ENCODE measurements at regions not wholly inside any gene's neighbourhood (a gene's known extent, or its start where the extent isn't known, plus 50 kb on each side); places are given as distances from the start of the nearest gene placed in this dataset.
"Not testable (repeated sequence)": the region's sequence is repeated elsewhere in the genome, so short reads cannot be mapped to it uniquely, and the experiment has no call there.

GRCh38 chr10:124193309-124193696 lies 99.9 kb upstream of the CHST15 start:
- no peak for DNase-seq
- no peaks in the 10 kb centered on the region for H3K9me3 Mint-ChIP-seq
- peaks cover 0 to 4% (median 0%) of the 10 kb centered on the region in 3 donors for H3K36me3 Mint-ChIP-seq
- no peak overlapping the region for H3K4me3 Mint-ChIP-seq
- H3K27ac Mint-ChIP-seq, result no peak overlapping the region
- peaks cover 6 to 12% (median 6%) of the 10 kb centered on the region in 3 donors for H3K27me3 Mint-ChIP-seq (ENCODE audit: low read depth in 3 of 3)
- H3K4me1 Mint-ChIP-seq, result no peaks in the 10 kb centered on the region

GRCh38 chr10:124192664-124193308 lies 99.4 kb upstream of the CHST15 start:
- not testable (repeated sequence) for H3K4me1 Mint-ChIP-seq, H3K4me3 Mint-ChIP-seq, H3K9me3 Mint-ChIP-seq, H3K27ac Mint-ChIP-seq, DNase-seq, H3K36me3 Mint-ChIP-seq
- H3K27me3 Mint-ChIP-seq (ENCODE audit: low read depth in 3 of 3), result peaks cover 6 to 12% (median 10%) of the 10 kb centered on the region in 3 donors

DNA sequence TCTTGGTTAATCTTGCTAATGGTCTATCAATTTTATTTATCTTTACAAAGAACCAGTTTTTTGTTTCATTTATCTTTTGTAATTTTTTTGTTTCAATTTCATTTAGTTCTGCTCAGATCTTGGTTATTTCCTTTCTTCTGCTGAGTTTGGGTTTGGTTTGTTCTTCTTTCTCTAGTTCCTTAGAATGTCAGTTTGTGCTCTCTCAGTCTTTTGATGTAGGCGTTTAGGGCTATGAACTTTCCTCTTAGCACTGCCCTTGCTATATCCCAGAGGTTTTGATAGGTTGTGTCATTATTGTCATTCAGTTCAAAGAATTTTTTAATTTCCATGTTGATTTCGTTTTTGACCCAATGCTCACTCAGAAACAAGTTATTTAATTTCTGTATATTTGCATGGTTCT lies 97.1 kb upstream of the CHST15 start:
- not testable (repeated sequence) for H3K27ac Mint-ChIP-seq, H3K36me3 Mint-ChIP-seq, DNase-seq, H3K9me3 Mint-ChIP-seq, H3K4me1 Mint-ChIP-seq, H3K4me3 Mint-ChIP-seq
- peaks cover 2 to 10% (median 9%) of the 10 kb centered on the region in 3 donors for H3K27me3 Mint-ChIP-seq (ENCODE audit: low read depth in 3 of 3)

DNA sequence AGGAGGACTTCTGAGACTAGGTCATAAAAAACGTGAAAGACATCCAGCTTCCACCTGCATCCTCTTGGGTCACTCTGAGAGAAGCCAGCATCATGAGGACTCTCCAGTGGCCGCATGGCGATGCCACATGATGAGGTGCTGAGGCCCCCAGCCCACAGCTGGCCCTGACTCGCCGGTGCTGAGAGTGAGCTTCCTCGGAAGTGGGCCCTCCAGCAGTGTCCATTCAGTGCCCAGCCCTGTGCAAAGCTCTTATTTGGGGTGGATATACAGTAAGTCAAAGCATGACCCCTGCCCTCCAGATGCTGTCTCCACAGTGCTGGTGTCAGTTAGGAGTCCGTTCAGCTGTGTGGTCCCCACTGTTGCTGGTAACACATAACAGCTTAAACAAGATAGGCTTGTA lies 93.6 kb upstream of the CHST15 start:
- Mint-ChIP-seq H3K27ac (no peak overlapping the region), H3K4me3 (no peak overlapping the region), H3K9me3 (no peaks in the 10 kb centered on the region), H3K36me3 (no peaks in the 10 kb centered on the region), H3K4me1 (no peaks in the 10 kb centered on the region), H3K27me3 (ENCODE audit: low read depth in 3 of 3) (peaks cover 2 to 8% (median 8%) of the 10 kb centered on the region in 3 donors)
- no peak for DNase-seq

- no peak overlapping the region for H3K27ac Mint-ChIP-seq
- peaks cover 0 to 2% (median 0%) of the 10 kb centered on the region in 6 donors for H3K9me3 Mint-ChIP-seq
- no peaks in the 10 kb centered on the region for H3K36me3 Mint-ChIP-seq
- DNase-seq, result no peak
- H3K27me3 Mint-ChIP-seq (ENCODE audit: low read depth in 3 of 3), result peaks cover 0 to 9% (median 8%) of the 10 kb centered on the region in 3 donors
- no peak overlapping the region for H3K4me3 Mint-ChIP-seq
- H3K4me1 Mint-ChIP-seq, result no peaks in the 10 kb centered on the region
These were observed 91.7 kb upstream of the CHST15 start for GRCh38 chr10:124185084-124185483.

GRCh38 chr10:124184208-124184830 lies 90.9 kb upstream of the CHST15 start:
- Mint-ChIP-seq H3K27ac (no peak overlapping the region), H3K4me3 (no peak overlapping the region), H3K27me3 (ENCODE audit: low read depth in 3 of 3) (peaks cover 0 to 9% (median 4%) of the 10 kb centered on the region in 3 donors), H3K9me3 (peaks cover 0 to 2% (median 0%) of the 10 kb centered on the region in 6 donors), H3K36me3 (no peaks in the 10 kb centered on the region), H3K4me1 (no peaks in the 10 kb centered on the region)
- DNase-seq, result no peak

DNA sequence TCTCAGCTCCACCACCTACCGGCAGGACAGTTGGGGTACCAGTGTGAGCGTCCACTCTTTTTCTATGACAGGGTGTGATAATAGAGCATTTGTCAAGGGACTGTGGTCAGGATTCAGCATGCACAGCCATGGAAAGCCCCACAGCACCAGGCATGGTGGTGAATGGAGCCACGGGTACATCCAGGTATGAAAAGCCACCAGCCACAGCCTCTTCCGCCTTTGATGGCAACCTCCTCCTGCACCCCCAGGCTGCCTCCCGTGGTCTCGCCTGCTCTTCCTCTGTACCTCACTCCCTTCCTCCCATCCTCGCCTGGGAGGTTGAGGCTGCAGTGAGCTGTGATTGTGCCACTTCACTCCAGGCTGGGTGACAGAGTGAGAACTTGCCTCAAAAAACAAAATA lies 90.2 kb upstream of the CHST15 start:
- Mint-ChIP-seq H3K27me3 (ENCODE audit: low read depth in 3 of 3) (peaks cover 0 to 9% (median 4%) of the 10 kb centered on the region in 3 donors), H3K4me3 (no peak overlapping the region), H3K9me3 (peaks cover 0 to 2% (median 0%) of the 10 kb centered on the region in 6 donors), H3K4me1 (no peaks in the 10 kb centered on the region), H3K36me3 (no peaks in the 10 kb centered on the region), H3K27ac (no peak overlapping the region)
- DNase-seq, result no peak

- peaks cover 0 to 2% (median 0%) of the 10 kb centered on the region in 6 donors for H3K9me3 Mint-ChIP-seq
- no peaks in the 10 kb centered on the region for H3K36me3 Mint-ChIP-seq
- no peak for DNase-seq
- peaks cover 0 to 6% (median 4%) of the 10 kb centered on the region in 3 donors for H3K27me3 Mint-ChIP-seq (ENCODE audit: low read depth in 3 of 3)
- no peaks in the 10 kb centered on the region for H3K4me1 Mint-ChIP-seq
- H3K4me3 Mint-ChIP-seq, result no peak overlapping the region
- H3K27ac Mint-ChIP-seq, result no peak overlapping the region
These were observed 88.7 kb upstream of the CHST15 start for GRCh38 chr10:124182088-124182541.

DNA sequence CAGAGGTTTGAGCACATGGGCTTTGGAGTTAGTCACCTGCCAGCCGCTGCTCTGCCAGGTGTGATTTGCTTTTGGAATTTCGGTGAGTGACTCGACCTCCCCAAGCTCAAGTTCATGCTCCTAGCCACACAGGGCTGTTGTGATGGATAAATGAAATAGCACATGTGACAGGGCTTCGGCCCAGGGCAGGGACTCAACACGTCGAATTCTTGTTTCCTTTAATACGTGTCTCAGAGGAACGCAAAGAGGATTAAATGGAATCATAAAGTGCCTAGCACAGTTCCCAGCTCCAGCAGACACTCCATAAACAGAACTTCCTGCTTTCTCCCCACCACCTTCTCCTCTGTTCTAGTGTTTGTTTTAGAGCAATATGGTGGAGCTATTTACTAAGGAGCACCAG lies 88.3 kb upstream of the CHST15 start:
- H3K4me3 Mint-ChIP-seq, result no peak overlapping the region
- peaks cover 0 to 2% (median 0%) of the 10 kb centered on the region in 6 donors for H3K9me3 Mint-ChIP-seq
- no peaks in the 10 kb centered on the region for H3K36me3 Mint-ChIP-seq
- no peak for DNase-seq
- H3K27me3 Mint-ChIP-seq (ENCODE audit: low read depth in 3 of 3), result peaks cover 0 to 6% (median 4%) of the 10 kb centered on the region in 3 donors
- H3K27ac Mint-ChIP-seq, result no peak overlapping the region
- H3K4me1 Mint-ChIP-seq, result no peaks in the 10 kb centered on the region

DNA sequence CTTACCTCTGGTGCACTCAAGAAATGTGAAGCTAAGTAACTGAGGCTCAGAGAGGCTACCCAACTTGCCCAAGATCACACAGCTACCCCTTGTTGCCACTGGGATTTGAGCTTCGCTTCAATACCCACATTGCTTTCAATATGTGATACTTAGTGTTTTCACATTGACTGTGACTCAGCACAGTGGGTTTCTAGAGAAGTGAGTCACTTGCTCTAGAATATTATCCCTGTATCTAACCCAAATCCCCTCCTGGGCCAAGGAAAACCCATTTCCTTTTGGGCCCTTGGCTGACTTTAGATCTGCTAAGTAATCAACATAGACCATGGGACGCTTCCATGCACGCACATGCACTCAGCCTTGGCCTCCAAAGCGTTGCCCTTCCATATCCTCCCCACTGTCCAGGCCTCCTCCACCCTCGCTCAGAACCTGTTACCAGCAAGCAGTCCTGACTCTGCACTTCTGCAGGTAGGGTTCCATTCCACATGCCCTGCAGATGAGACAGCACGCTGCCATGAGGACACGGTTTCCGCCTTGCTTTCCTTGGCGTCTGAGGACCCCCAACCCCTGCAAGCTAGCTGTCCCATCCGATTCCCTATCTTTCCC lies 87.7 kb upstream of the CHST15 start:
- H3K27me3 Mint-ChIP-seq (ENCODE audit: low read depth in 3 of 3), result peaks cover under 1 to 6% (median 4%) of the 10 kb centered on the region in 3 donors
- no peak overlapping the region for H3K27ac Mint-ChIP-seq
- no peak for DNase-seq
- H3K4me1 Mint-ChIP-seq, result no peaks in the 10 kb centered on the region
- peaks cover 0 to 2% (median 0%) of the 10 kb centered on the region in 6 donors for H3K9me3 Mint-ChIP-seq
- no peaks in the 10 kb centered on the region for H3K36me3 Mint-ChIP-seq
- H3K4me3 Mint-ChIP-seq, result no peak overlapping the region

DNA sequence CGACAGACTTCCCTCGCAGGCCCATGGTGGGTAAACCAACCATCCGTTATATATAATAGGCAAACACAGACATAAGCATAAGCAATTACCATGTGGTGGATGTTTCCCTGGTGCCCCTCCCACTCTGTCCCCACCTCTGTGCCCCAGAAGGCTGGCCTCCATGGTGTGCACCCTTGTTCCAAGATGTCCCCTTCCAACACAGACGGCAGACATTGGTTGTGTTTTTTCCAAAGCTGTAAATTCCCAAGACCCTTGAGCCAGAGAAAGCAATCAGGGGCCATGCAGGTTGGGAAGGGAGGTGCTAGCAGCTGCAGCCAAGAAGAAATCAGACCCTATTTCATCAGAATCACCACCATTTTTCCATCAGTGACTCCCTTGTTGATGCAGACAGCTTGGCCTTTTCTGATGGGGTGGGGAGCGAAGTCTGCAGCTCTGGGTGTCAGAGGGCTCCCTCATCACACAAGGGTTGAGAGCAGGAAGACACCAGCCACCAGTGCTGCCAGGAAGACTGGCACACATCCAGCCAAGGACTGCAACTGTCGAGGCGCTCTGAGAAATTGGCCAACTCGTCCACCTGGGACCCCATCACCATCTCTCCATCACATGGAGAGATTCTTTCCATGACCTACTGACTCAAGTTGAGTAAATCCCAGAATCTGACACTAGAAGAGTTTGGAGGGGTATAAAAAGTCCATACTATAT lies 86.8 kb upstream of the CHST15 start:
- Mint-ChIP-seq H3K36me3 (no peaks in the 10 kb centered on the region), H3K4me3 (no peak overlapping the region), H3K9me3 (peaks cover 0 to 2% (median 0%) of the 10 kb centered on the region in 6 donors), H3K27me3 (ENCODE audit: low read depth in 3 of 3) (peaks cover 3 to 6% (median 4%) of the 10 kb centered on the region in 3 donors), H3K27ac (no peak overlapping the region), H3K4me1 (no peaks in the 10 kb centered on the region)
- no peak for DNase-seq

DNA sequence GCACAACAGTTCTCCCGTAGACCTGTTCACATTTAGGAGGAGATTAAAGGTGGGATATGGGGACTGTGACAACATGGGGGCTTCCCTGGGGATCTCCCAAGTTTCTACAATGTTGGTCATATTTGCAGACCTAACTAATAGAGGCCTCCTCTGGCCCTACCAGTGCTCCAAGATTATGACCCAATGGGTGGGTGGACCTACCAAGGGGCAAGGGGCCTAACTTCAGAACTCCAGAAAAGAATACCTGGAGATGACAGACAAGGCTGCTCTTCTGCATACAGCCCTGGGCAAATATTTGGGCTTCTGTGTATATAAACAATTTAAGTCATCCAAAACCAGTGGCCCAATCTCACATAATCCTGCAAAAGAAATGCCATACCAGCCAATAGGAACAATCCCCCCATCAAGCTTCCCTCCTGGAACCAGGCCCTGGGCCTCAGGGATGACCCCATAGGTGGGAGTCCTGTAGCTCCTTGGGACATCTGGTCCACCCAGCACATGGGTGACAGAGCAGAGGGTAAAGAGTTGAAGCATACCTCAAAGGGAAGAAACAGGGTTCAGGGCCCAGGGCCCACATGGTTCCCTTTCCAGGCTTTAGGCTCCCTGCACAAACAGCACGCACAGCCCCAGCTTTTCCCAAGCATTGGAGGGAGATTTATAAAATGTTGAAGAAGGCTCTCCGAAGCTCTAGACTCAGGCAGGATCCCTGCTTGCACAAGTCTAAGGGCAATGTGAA lies 86.1 kb upstream of the CHST15 start:
- Mint-ChIP-seq H3K27ac (no peak overlapping the region), H3K4me1 (no peaks in the 10 kb centered on the region), H3K36me3 (no peaks in the 10 kb centered on the region), H3K27me3 (ENCODE audit: low read depth in 3 of 3) (peaks cover 3 to 6% (median 4%) of the 10 kb centered on the region in 3 donors), H3K9me3 (peaks cover 0 to 2% (median 0%) of the 10 kb centered on the region in 6 donors), H3K4me3 (no peak overlapping the region)
- no peak for DNase-seq

- Mint-ChIP-seq H3K4me1 (no peaks in the 10 kb centered on the region), H3K36me3 (no peaks in the 10 kb centered on the region), H3K27ac (no peak overlapping the region), H3K4me3 (no peak overlapping the region), H3K9me3 (peaks cover 0 to 2% (median 0%) of the 10 kb centered on the region in 6 donors), H3K27me3 (ENCODE audit: low read depth in 3 of 3) (peaks cover 3 to 7% (median 6%) of the 10 kb centered on the region in 3 donors)
- DNase-seq, result no peak
These were observed 83.8 kb upstream of the CHST15 start for GRCh38 chr10:124177180-124177518.

All from immature natural killer cell (primary cell).